ENCODE measurements at regions not wholly inside any gene's neighbourhood (a gene's known extent, or its start where the extent isn't known, plus 50 kb on each side); places are given as distances from the start of the nearest gene placed in this dataset.

DNA sequence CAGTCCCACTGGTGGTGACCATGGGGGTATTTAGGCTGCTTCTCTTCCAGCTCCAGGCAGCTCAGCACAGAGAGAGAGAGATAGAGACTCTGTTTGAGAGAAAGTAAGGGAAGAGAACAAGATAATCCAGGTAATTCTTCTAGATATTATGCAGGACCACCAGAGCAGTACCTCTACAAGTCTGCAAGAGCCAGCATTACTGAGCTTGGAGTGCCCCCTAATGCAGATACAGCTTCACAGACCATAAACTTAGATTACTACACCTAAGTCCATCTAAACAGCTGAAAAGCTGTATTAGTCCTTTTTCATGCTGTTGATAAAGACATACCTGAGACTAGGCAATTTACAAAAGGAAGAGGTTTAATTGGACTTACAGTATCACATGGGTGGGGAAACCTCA, 570.3 kb downstream of the LRRIQ3 start:
- TF ChIP-seq, protein P1, sequence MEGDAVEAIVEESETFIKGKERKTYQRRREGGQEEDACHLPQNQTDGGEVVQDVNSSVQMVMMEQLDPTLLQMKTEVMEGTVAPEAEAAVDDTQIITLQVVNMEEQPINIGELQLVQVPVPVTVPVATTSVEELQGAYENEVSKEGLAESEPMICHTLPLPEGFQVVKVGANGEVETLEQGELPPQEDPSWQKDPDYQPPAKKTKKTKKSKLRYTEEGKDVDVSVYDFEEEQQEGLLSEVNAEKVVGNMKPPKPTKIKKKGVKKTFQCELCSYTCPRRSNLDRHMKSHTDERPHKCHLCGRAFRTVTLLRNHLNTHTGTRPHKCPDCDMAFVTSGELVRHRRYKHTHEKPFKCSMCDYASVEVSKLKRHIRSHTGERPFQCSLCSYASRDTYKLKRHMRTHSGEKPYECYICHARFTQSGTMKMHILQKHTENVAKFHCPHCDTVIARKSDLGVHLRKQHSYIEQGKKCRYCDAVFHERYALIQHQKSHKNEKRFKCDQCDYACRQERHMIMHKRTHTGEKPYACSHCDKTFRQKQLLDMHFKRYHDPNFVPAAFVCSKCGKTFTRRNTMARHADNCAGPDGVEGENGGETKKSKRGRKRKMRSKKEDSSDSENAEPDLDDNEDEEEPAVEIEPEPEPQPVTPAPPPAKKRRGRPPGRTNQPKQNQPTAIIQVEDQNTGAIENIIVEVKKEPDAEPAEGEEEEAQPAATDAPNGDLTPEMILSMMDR (IDR thresholded peaks at IDR 0.05; ENCODE audit: low read length, missing control alignments): no peak
- no peak overlapping the region for H3K4me3 ChIP-seq (replicated peaks; ENCODE audit: low read depth, low read length)
- DNase-seq (ENCODE audit: low read depth): no peak

GRCh38 chr1:73626326-73626725, 571.6 kb downstream of the LRRIQ3 start:
- DNase-seq (ENCODE audit: low read depth): no peak
- TF ChIP-seq, protein P1 (IDR thresholded peaks at IDR 0.05; ENCODE audit: low read length, missing control alignments): no peak
- no peak overlapping the region for H3K4me3 ChIP-seq (replicated peaks; ENCODE audit: low read depth, low read length)

DNA sequence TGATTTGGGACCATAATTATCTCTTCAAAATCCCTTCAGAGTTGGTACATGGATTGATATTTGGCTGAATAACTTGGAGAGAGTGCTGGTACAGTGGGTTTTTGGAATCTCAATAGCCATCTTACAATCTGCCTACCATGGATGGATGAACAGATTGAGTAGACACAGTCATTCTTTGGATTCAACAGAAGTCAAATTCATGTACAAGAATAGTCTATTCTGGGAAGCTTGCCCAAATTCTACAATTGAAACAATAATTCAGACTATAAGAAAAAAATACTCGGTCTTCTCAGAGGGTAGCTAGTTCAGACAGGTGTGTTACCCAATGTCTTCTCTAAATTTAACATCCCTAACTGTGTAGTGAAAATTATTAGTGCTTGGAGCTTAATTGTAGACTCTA, 574.0 kb downstream of the LRRIQ3 start:
- TF ChIP-seq, protein P1 (IDR thresholded peaks at IDR 0.05; ENCODE audit: low read length, missing control alignments): no peak
- DNase-seq (ENCODE audit: low read depth): no peak
- H3K4me3 ChIP-seq (replicated peaks; ENCODE audit: low read depth, low read length): no peak overlapping the region

DNA sequence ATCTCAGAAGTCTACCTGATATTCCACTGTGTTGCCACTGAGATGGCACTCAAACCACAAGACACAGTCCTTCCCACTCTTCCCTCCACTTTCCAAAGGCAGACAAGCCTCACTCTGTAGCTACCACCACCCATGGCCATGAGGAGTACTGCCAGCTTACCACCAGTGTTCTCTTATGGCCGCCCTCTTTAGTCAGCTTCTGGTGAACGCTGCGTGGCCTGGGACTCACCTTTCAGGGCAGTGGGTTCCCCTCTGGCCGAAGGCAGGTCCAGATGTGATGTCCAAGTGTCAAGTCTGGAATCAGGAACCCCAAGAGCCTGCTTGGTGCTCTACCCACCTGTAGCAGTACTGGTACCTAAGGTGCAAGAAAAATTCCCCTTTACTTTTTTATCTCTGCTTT, 580.8 kb downstream of the LRRIQ3 start:
- TF ChIP-seq, protein P1 (IDR thresholded peaks at IDR 0.05; ENCODE audit: low read length, missing control alignments): no peak
- no peak overlapping the region for H3K4me3 ChIP-seq (replicated peaks; ENCODE audit: low read depth, low read length)

DNA sequence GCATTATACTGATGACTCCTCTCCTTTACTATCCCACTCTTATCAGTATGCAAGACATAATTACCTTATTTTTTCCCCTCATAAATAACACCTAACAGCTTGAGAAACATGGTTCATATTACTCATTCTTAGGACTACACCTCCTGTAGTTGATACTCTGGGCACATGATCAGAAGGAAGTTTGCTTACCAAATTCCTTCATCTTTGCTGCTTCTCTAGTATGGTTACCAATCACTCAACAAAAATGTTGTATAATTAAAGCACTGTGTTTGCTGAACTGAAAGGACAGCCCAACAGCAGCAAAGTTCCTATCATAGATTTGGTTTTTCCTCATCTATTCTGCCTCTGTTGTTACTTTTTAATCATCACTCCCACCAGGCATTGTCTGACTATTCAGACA, 586.3 kb downstream of the LRRIQ3 start:
- TF ChIP-seq, protein P1 (IDR thresholded peaks at IDR 0.05; ENCODE audit: low read length, missing control alignments): no peak
- DNase-seq (ENCODE audit: low read depth): no peak
- no peak overlapping the region for H3K4me3 ChIP-seq (replicated peaks; ENCODE audit: low read depth, low read length)

More for the DNA sequence above, 580.8 kb downstream of the LRRIQ3 start:
- DNase-seq (ENCODE audit: low read depth): no peak

DNA sequence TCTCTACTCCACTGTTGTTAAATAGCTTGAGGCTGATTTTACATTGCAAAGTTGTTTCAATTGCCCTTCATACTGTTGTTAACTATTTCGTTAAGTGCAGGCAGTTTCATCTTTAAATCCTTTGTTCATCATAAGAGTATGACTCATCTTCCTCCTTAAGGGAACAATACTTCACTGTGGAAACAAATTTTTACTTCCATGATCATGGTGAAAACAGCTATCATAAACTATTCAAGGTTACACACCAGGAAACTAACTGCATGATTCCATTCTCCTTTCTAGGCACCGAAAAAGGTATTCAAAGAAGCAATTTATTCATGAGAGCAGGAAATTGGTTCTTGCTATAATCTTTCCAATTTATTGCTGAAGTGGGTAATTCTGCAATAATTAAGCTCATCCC, 593.2 kb downstream of the LRRIQ3 start:
- no peak overlapping the region for H3K4me3 ChIP-seq (replicated peaks; ENCODE audit: low read depth, low read length)
- peak; percentile 1 for DNase-seq (ENCODE audit: low read depth)
- TF ChIP-seq, protein P1 (IDR thresholded peaks at IDR 0.05; ENCODE audit: low read length, missing control alignments): no peak

- H3K4me3 ChIP-seq (replicated peaks; ENCODE audit: low read depth, low read length): no peak overlapping the region
- TF ChIP-seq, protein P1 (IDR thresholded peaks at IDR 0.05; ENCODE audit: low read length, missing control alignments): no peak
- no peak for DNase-seq (ENCODE audit: low read depth)
These were observed 593.8 kb downstream of the LRRIQ3 start for GRCh38 chr1:73604211-73604610.

Data from fibroblast of pulmonary artery (primary cell).